Endothelial cell of hepatic sinusoid (primary cell): ENCODE measurements at regions not wholly inside any gene's neighbourhood (a gene's known extent, or its start where the extent isn't known, plus 50 kb on each side); places are given as distances from the start of the nearest gene placed in this dataset.

ENCODE experiments used
- in situ Hi-C: cut with HindIII; loops from 2 replicates; pipeline ENCODE4 v1.10.0; 2017; ENCODE audit warnings: low sequenced_read_pairs

GRCh38 chr5:123874600-123875201 is 362.7 kb downstream of the CSNK1G3 start:
- in situ Hi-C loops = no loop called here

GRCh38 chr5:123873846-123874245 is 361.9 kb downstream of the CSNK1G3 start:
- in situ Hi-C loops = no loop called here

- in situ Hi-C loops = no loop called here
Observed at GRCh38 chr5:123871373-123871772, 359.4 kb downstream of the CSNK1G3 start.

GRCh38 chr5:123868881-123869280 is 356.9 kb downstream of the CSNK1G3 start:
- in situ Hi-C loops = no loop called here

- in situ Hi-C loops = no loop called here
Observed at GRCh38 chr5:123868267-123868666, 356.3 kb downstream of the CSNK1G3 start.

GRCh38 chr5:123865641-123866040 is 353.7 kb downstream of the CSNK1G3 start:
- in situ Hi-C loops = no loop called here

GRCh38 chr5:123864578-123864977 is 352.6 kb downstream of the CSNK1G3 start:
- in situ Hi-C loops = no loop called here

- in situ Hi-C loops = no loop called here
Observed at GRCh38 chr5:123858938-123859337, 347.0 kb downstream of the CSNK1G3 start.

- in situ Hi-C loops = no loop called here
Observed at GRCh38 chr5:123856766-123857165, 344.8 kb downstream of the CSNK1G3 start.

GRCh38 chr5:123855609-123856008 is 343.6 kb downstream of the CSNK1G3 start:
- in situ Hi-C loops = no loop called here

GRCh38 chr5:123845356-123846100 is 333.6 kb downstream of the CSNK1G3 start:
- in situ Hi-C loops = no loop called here

- in situ Hi-C loops = no loop called here
Observed at GRCh38 chr5:123844873-123845272, 332.9 kb downstream of the CSNK1G3 start.

- in situ Hi-C loops = no loop called here
Observed at GRCh38 chr5:123835421-123835820, 323.4 kb downstream of the CSNK1G3 start.

- in situ Hi-C loops = no loop called here
Observed at GRCh38 chr5:123830575-123830974, 318.6 kb downstream of the CSNK1G3 start.

GRCh38 chr5:123827811-123828210 is 315.8 kb downstream of the CSNK1G3 start:
- in situ Hi-C loops = no loop called here

- in situ Hi-C loops = no loop called here
Observed at GRCh38 chr5:123819833-123820232, 307.9 kb downstream of the CSNK1G3 start.

GRCh38 chr5:123819386-123819785 is 307.4 kb downstream of the CSNK1G3 start:
- in situ Hi-C loops = no loop called here

- in situ Hi-C loops = no loop called here
Observed at GRCh38 chr5:123817267-123817666, 305.3 kb downstream of the CSNK1G3 start.

GRCh38 chr5:123814801-123815470 is 303.0 kb downstream of the CSNK1G3 start:
- in situ Hi-C loops = no loop called here

GRCh38 chr5:123813937-123814624 is 302.1 kb downstream of the CSNK1G3 start:
- in situ Hi-C loops = no loop called here

GRCh38 chr5:123813264-123813663 is 301.3 kb downstream of the CSNK1G3 start:
- in situ Hi-C loops = no loop called here
